Neutrophil (primary cell): ENCODE measurements at regions not wholly inside any gene's neighbourhood (a gene's known extent, or its start where the extent isn't known, plus 50 kb on each side); places are given as distances from the start of the nearest gene placed in this dataset.
"Not testable (repeated sequence)": the region's sequence is repeated elsewhere in the genome, so short reads cannot be mapped to it uniquely, and the experiment has no call there.

ENCODE experiments used
- H3K27ac ChIP-seq: fragments of 200-600 bp; sonication (generic); 2 replicates; pipeline ENCODE4 v1.5.1; 2016; ENCODE audit warnings: mild to moderate bottlenecking, moderate library complexity
- H3K27me3 ChIP-seq: fragments of 200-600 bp; sonication (generic); 2 replicates; pipeline ENCODE4 v1.6.0; 2016; ENCODE audit warnings: mild to moderate bottlenecking
- H3K36me3 ChIP-seq: fragments of 200-600 bp; sonication (generic); 2 replicates; pipeline ENCODE4 v1.5.1; 2017
- H3K4me1 ChIP-seq, 2 experiments: fragments of 200-600 bp in 1 of 2; sonication (generic) in 1 of 2; 1 replicate in 1 of 2; 2 replicates in 1 of 2; pipeline versions ENCODE4 v1.5.1 to v1.6.1; 2013 to 2016; ENCODE audit warnings: low read depth in 1 of 2, low read length in 1 of 2, mild to moderate bottlenecking in 1 of 2, moderate library complexity in 1 of 2; ENCODE audit not compliant: control insufficient read depth in 1 of 2, insufficient read depth in 1 of 2
- H3K4me3 ChIP-seq, 2 experiments: fragments of 200-600 bp in 1 of 2; sonication (generic) in 1 of 2; 1 replicate in 1 of 2; 2 replicates in 1 of 2; pipeline ENCODE4 v1.5.1; 2013 to 2016; ENCODE audit warnings: low read depth in 1 of 2, low read length in 1 of 2, mild to moderate bottlenecking in 1 of 2, moderate library complexity in 1 of 2
- H3K9me3 ChIP-seq: fragments of 200-600 bp; sonication (generic); 2 replicates; pipeline ENCODE4 v1.5.1; 2016
- TF ChIP-seq, protein P1 (sequence below): fragments of 200-600 bp; sonication (generic); IDR thresholded peaks from 2 replicates; pipeline ENCODE4 v1.5.1; 2016; ENCODE audit warnings: antibody characterized with exemption

DNA sequence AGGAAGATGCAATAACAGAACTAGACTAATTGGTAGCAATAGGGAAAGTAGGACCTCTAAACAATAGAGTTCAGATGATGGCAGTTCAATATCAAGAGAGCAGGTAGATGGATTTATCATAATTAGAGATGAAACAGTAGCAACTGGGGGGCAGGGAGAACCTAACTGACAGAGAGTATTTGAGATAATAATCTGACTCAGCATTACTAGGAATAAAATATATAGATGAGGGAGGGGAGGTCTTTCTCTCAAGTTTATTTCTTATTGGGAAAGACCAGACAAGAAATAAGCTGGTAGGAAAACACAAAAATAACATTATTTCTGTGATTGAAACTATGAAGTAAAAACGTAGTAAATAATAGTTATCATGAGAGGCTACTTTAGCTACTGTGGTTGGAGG, 1656.7 kb upstream of the B3GALT2 start:
- Histone ChIP-seq H3K36me3 (no peaks in the 10 kb centered on the region), H3K27me3 (no peaks in the 10 kb centered on the region), H3K27ac (no peak overlapping the region), H3K9me3 (no peaks in the 10 kb centered on the region), H3K4me1 (no peaks in the 10 kb centered on the region), H3K4me3 (no peak overlapping the region)
- TF ChIP-seq, protein P1, sequence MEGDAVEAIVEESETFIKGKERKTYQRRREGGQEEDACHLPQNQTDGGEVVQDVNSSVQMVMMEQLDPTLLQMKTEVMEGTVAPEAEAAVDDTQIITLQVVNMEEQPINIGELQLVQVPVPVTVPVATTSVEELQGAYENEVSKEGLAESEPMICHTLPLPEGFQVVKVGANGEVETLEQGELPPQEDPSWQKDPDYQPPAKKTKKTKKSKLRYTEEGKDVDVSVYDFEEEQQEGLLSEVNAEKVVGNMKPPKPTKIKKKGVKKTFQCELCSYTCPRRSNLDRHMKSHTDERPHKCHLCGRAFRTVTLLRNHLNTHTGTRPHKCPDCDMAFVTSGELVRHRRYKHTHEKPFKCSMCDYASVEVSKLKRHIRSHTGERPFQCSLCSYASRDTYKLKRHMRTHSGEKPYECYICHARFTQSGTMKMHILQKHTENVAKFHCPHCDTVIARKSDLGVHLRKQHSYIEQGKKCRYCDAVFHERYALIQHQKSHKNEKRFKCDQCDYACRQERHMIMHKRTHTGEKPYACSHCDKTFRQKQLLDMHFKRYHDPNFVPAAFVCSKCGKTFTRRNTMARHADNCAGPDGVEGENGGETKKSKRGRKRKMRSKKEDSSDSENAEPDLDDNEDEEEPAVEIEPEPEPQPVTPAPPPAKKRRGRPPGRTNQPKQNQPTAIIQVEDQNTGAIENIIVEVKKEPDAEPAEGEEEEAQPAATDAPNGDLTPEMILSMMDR = no peak

DNA sequence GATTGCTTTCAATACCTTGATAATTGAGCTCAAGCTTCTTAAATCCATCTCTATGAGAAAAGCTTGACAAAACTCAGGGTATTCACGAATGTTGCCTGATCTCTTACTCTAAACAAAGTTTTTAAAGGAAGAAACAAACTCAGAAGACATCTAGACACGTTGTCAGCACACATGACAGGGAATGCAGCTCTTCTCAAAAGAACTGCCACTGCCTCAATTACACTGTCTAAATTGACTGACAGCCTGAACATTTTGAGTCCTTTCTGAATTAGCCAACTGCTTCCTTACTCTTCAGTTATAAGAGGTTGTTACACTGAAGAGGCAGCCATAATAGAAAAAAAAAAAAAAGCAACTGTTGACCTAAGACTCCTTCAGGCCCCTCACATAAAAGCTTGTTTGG, 1646.7 kb upstream of the B3GALT2 start:
- H3K36me3 ChIP-seq = no peaks in the 10 kb centered on the region
- no peak overlapping the region for H3K4me3 ChIP-seq
- no peaks in the 10 kb centered on the region for H3K9me3 ChIP-seq
- TF ChIP-seq, protein P1 = no peak
- H3K4me1 ChIP-seq = no peaks in the 10 kb centered on the region
- H3K27ac ChIP-seq = no peak overlapping the region
- H3K27me3 ChIP-seq = no peaks in the 10 kb centered on the region

DNA sequence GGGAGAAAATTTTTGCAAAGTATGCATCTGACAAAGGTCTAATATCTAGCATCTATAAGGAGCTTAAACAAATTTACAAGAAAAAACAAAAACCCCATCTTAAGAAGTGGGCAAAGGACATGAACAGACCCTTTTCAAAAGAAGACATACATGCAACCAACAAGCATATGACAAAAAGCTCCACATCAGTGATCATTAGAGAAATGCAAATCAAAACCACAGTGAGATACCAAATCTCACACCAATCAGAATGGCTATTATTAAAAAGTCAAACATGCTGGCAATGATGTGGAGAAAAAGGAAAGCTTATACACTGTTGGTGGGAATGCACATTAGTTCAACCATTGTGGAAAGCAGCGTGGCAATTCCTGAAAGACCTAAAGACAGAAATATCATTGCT, 1645.2 kb upstream of the B3GALT2 start:
- H3K27ac ChIP-seq, H3K27me3 ChIP-seq, H3K4me3 ChIP-seq, H3K9me3 ChIP-seq, H3K36me3 ChIP-seq, H3K4me1 ChIP-seq: not testable (repeated sequence)

DNA sequence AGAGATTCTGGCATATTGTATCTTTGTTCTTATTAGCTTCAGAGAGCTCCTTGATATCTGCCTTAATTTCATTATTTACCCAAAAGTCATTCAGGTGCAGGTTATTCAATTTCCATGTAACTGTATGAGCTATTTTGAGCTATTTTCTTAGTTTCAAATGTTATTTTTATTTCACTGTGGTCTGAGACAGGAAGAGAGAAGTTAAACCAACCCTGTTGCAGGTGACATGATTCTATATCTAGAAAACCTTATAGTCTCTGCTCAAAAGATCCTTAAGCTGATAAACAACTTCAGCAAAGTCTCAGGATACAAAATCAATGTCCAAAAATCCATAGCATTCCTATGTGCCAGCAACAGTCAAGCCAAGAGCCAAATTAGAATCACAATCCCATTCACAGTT, 1644.0 kb upstream of the B3GALT2 start:
- H3K4me3 ChIP-seq = no peak overlapping the region
- no peak overlapping the region for H3K27ac ChIP-seq
- no peaks in the 10 kb centered on the region for H3K9me3 ChIP-seq
- H3K4me1 ChIP-seq = no peaks in the 10 kb centered on the region
- no peaks in the 10 kb centered on the region for H3K36me3 ChIP-seq
- TF ChIP-seq, protein P1 = no peak
- H3K27me3 ChIP-seq = no peaks in the 10 kb centered on the region

DNA sequence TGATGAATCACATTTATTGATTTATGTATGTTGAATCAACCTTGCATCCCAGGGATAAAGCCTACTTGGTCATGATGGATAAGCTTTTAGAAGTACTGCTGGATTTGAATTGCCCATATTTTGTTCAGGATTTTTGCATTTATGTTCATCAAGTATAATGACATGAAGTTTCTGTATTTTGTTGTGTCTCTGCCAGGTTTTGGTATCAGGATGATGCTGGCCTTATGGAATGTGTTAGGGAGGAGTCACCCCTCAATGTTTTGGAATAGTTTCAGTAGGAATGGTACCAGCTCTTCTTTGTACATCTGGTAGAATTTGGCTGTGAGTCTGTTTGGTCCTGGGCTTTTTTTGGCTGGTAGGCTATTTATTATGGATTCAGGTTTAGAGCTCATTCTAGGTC, 1643.1 kb upstream of the B3GALT2 start:
- H3K9me3 ChIP-seq = no peaks in the 10 kb centered on the region
- H3K27ac ChIP-seq = no peak overlapping the region
- H3K27me3 ChIP-seq = no peaks in the 10 kb centered on the region
- no peak overlapping the region for H3K4me3 ChIP-seq
- TF ChIP-seq, protein P1 = no peak
- no peaks in the 10 kb centered on the region for H3K4me1 ChIP-seq
- H3K36me3 ChIP-seq = no peaks in the 10 kb centered on the region

DNA sequence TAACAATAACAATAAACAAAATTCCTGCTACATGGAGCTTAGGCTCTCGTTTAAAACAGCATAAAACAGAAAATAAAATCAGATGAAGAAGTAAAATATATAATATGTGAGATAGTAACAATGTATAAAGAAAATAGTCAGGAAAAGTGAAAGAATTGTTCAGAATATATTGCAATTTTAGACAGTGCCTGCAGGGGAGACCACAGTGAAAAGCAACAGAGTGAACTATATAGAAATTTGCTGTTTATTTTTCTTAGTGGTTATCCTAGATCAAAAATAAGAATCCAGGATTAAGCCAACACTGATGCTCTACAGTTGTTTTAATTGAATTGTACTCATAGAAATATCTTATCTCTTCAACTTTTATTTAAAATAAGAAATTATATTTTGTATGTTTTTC, 1639.0 kb upstream of the B3GALT2 start:
- TF ChIP-seq, protein P1 = no peak
- Histone ChIP-seq H3K27ac (no peak overlapping the region), H3K4me3 (no peak overlapping the region), H3K36me3 (no peaks in the 10 kb centered on the region), H3K4me1 (no peaks in the 10 kb centered on the region), H3K27me3 (no peaks in the 10 kb centered on the region), H3K9me3 (no peaks in the 10 kb centered on the region)
